PC-9 (cell line): ENCODE measurements at regions not wholly inside any gene's neighbourhood (a gene's known extent, or its start where the extent isn't known, plus 50 kb on each side); places are given as distances from the start of the nearest gene placed in this dataset.

Experiments used
- BruUV-seq: library from RNA; stranded (reverse); fragments of 400-500 nt; replicated peaks from 2 replicates; lab custom pipeline; 2021; lab: Mats Ljungman, UMichigan
- CTCF ChIA-PET: fragments of 300-600 bp; sonication (Branson Sonifier 250); formaldehyde crosslinking; loops from one replicate; lab custom pipeline; 2022; ENCODE audit warnings: antibody characterized with exemption; lab: Charles Lee
- POLR2A ChIA-PET: fragments of 300-600 bp; sonication (Branson Sonifier 250); formaldehyde crosslinking; loops from one replicate; lab custom pipeline; 2022; ENCODE audit warnings: antibody characterized with exemption; ENCODE audit not compliant: unreplicated experiment; lab: Charles Lee
- DNase-seq, 2 experiments: peaks; one replicate each; pipeline versions ENCODE4 v3.0.0 to v3.0.0-alpha.2; 2015 to 2022; ENCODE audit warnings: mixed read lengths in 1 of 2
- H2AFZ ChIP-seq: fragments of 200-600 bp; sonication (generic); 2 replicates; pipeline ENCODE4 v1.8.1; 2017; ENCODE audit warnings: antibody characterized with exemption
- H3F3A ChIP-seq: fragments of 200-600 bp; sonication (generic); 2 replicates; pipeline ENCODE4 v1.8.1; 2017; ENCODE audit warnings: antibody characterized with exemption, mild to moderate bottlenecking, low read depth; ENCODE audit not compliant: insufficient read depth
- H3K27ac ChIP-seq: fragments of 200-600 bp; sonication (generic); 2 replicates; pipeline ENCODE4 v1.6.1; 2016; ENCODE audit warnings: mixed run types
- H3K27me3 ChIP-seq: fragments of 200-600 bp; sonication (generic); 2 replicates; pipeline ENCODE4 v1.6.1; 2016; ENCODE audit warnings: low read depth, mixed run types; ENCODE audit not compliant: insufficient read depth
- H3K36me3 ChIP-seq: fragments of 200-600 bp; sonication (generic); 2 replicates; pipeline ENCODE4 v1.6.1; 2016; ENCODE audit warnings: low read depth, mixed run types
- H3K4me1 ChIP-seq: fragments of 200-600 bp; sonication (generic); replicated peaks from 2 replicates; pipeline ENCODE4 v1.6.1; 2016; ENCODE audit warnings: mixed run types; ENCODE audit not compliant: insufficient read depth
- H3K4me2 ChIP-seq: fragments of 200-600 bp; sonication (generic); 2 replicates; pipeline ENCODE4 v1.6.1; 2017; ENCODE audit warnings: mixed run types
- H3K4me3 ChIP-seq: fragments of 200-600 bp; sonication (generic); 2 replicates; pipeline ENCODE4 v1.6.1; 2016; ENCODE audit warnings: mixed run types
- H3K79me2 ChIP-seq: fragments of 200-600 bp; sonication (generic); 2 replicates; pipeline ENCODE4 v1.6.1; 2017; ENCODE audit warnings: low read depth, mixed run types
- H3K9me2 ChIP-seq: fragments of 200-600 bp; sonication (generic); 2 replicates; pipeline ENCODE4 v1.8.1; 2017; ENCODE audit warnings: mild to moderate bottlenecking; ENCODE audit not compliant: insufficient read depth
- H3K9me3 ChIP-seq: fragments of 200-600 bp; sonication (generic); 2 replicates; pipeline ENCODE4 v1.8.1; 2016; ENCODE audit warnings: low read depth; ENCODE audit not compliant: insufficient read depth
- H4K20me1 ChIP-seq: fragments of 200-600 bp; sonication (generic); 2 replicates; pipeline ENCODE4 v1.8.1; 2017; ENCODE audit not compliant: insufficient read depth
- EZH2 ChIP-seq: fragments of 200-600 bp; sonication (generic); IDR thresholded peaks from 2 replicates; pipeline ENCODE4 v1.8.0; 2017; ENCODE audit warnings: antibody characterized with exemption, low read depth
- intact Hi-C: fragments of 100-400 bp; cut with micrococcal nuclease; formaldehyde crosslinking; loops from one replicate; pipeline ENCODE4 v1.10.0; 2022; ENCODE audit not compliant: unreplicated experiment
- TF ChIP-seq, protein P1 (sequence below): fragments of 200-600 bp; sonication (generic); conservative IDR thresholded peaks from 2 replicates; pipeline ENCODE4 v1.6.1; 2017; ENCODE audit warnings: mixed run types, antibody characterized with exemption, mild to moderate bottlenecking, moderate library complexity

- no peak for DNase-seq
- Histone ChIP-seq H3K27ac (no peak overlapping the region), H3F3A (no peaks in the 10 kb centered on the region), H3K4me1 (no peaks in the 10 kb centered on the region), H3K36me3 (no peaks in the 10 kb centered on the region), H3K9me3 (no peaks in the 10 kb centered on the region), H3K4me3 (no peak overlapping the region), H3K9me2 (no peaks in the 10 kb centered on the region), H4K20me1 (no peaks in the 10 kb centered on the region), H3K27me3 (no peaks in the 10 kb centered on the region), H3K79me2 (no peaks in the 10 kb centered on the region), H2AFZ (no peak overlapping the region), H3K4me2 (no peak overlapping the region)
- ChIA-PET POLR2A (no interaction called here), CTCF (interaction anchor here (0.7 kb wide), 1 partner anchor 589 kb away, joined by 3 read pairs; no protein-coding TSS in a partner anchor)
- intact Hi-C loops, result no loop called here
- TF ChIP-seq, protein P1, sequence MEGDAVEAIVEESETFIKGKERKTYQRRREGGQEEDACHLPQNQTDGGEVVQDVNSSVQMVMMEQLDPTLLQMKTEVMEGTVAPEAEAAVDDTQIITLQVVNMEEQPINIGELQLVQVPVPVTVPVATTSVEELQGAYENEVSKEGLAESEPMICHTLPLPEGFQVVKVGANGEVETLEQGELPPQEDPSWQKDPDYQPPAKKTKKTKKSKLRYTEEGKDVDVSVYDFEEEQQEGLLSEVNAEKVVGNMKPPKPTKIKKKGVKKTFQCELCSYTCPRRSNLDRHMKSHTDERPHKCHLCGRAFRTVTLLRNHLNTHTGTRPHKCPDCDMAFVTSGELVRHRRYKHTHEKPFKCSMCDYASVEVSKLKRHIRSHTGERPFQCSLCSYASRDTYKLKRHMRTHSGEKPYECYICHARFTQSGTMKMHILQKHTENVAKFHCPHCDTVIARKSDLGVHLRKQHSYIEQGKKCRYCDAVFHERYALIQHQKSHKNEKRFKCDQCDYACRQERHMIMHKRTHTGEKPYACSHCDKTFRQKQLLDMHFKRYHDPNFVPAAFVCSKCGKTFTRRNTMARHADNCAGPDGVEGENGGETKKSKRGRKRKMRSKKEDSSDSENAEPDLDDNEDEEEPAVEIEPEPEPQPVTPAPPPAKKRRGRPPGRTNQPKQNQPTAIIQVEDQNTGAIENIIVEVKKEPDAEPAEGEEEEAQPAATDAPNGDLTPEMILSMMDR, result no peak
- TF ChIP-seq EZH2, result no peak
- BruUV-seq, result no TSS peak
These were observed 99.4 kb upstream of the OLFM3 start for GRCh38 chr1:102096162-102096561.

GRCh38 chr1:102089791-102090190, 93.1 kb upstream of the OLFM3 start:
- H3K4me2 ChIP-seq, result no peak overlapping the region
- H3K9me2 ChIP-seq, result no peaks in the 10 kb centered on the region
- CTCF ChIA-PET, result no interaction called here
- intact Hi-C loops, result no loop called here
- no peak overlapping the region for H3K4me3 ChIP-seq
- no peaks in the 10 kb centered on the region for H4K20me1 ChIP-seq
- no peaks in the 10 kb centered on the region for H3K4me1 ChIP-seq
- H3K27ac ChIP-seq, result no peak overlapping the region
- DNase-seq, result no peak
- no peak overlapping the region for H2AFZ ChIP-seq
- POLR2A ChIA-PET, result no interaction called here
- H3F3A ChIP-seq, result no peaks in the 10 kb centered on the region
- TF ChIP-seq EZH2, result no peak
- H3K36me3 ChIP-seq, result no peaks in the 10 kb centered on the region
- H3K9me3 ChIP-seq, result no peaks in the 10 kb centered on the region
- no peaks in the 10 kb centered on the region for H3K27me3 ChIP-seq
- no TSS peak for BruUV-seq
- no peaks in the 10 kb centered on the region for H3K79me2 ChIP-seq

DNA sequence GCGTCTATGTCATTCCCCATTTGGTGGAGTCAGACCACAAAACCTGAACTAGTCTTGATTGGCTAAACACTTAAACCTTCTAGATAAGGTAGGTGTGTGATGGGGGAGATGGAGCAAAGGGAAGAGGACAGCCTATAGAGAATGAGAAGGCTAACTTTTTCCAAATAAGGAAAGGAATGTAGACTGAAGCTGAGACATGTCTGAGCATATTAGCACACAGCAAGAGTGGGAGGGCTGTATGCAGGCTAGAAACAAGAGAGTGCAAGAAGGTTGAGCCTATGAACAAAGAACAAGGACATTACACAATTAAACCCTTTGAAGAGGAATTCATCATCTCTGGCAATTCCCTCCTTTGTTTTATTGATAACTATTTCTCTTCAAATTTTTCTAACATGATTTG, 89.2 kb upstream of the OLFM3 start:
- ChIA-PET CTCF (no interaction called here), POLR2A (no interaction called here)
- TF ChIP-seq, protein P1, result no peak
- no peak for TF ChIP-seq EZH2
- no peaks in the 10 kb centered on the region for H3K4me1 ChIP-seq
- no TSS peak for BruUV-seq
- no peaks in the 10 kb centered on the region for H3K9me2 ChIP-seq
- no peak for DNase-seq
- no peaks in the 10 kb centered on the region for H3K27me3 ChIP-seq
- no peaks in the 10 kb centered on the region for H3K9me3 ChIP-seq
- H3K4me2 ChIP-seq, result no peak overlapping the region
- H3K79me2 ChIP-seq, result no peaks in the 10 kb centered on the region
- H4K20me1 ChIP-seq, result no peaks in the 10 kb centered on the region
- no peaks in the 10 kb centered on the region for H3K36me3 ChIP-seq
- no peaks in the 10 kb centered on the region for H3F3A ChIP-seq
- no peak overlapping the region for H3K27ac ChIP-seq
- H3K4me3 ChIP-seq, result no peak overlapping the region
- intact Hi-C loops, result no loop called here
- H2AFZ ChIP-seq, result no peak overlapping the region
